ENCODE measurements at regions not wholly inside any gene's neighbourhood (a gene's known extent, or its start where the extent isn't known, plus 50 kb on each side); places are given as distances from the start of the nearest gene placed in this dataset.

- TF ChIP-seq CTCF (conservative IDR thresholded peaks at IDR 0.05; ENCODE audit: low read depth in 2 of 2), result no peak
- no peak for TF ChIP-seq CREB1 (CRISPR knock-in tag; IDR thresholded peaks at IDR 0.05; ENCODE audit: low read depth)
- no peak for TF ChIP-seq REST (IDR thresholded peaks at IDR 0.05; ENCODE audit: unreplicated experiment)
- TF ChIP-seq EZH2 (IDR thresholded peaks at IDR 0.05; ENCODE audit: low read depth, unreplicated experiment), result no peak
- no peak for TF ChIP-seq POLR2AphosphoS5 (IDR thresholded peaks at IDR 0.05; ENCODE audit: low read depth)
- no peak for TF ChIP-seq EZH2phosphoT487 (IDR thresholded peaks at IDR 0.05; ENCODE audit: unreplicated experiment)
- no peak for TF ChIP-seq ETS1 (IDR thresholded peaks at IDR 0.05)
These were observed 280.9 kb upstream of the PRKX start for GRCh38 chrX:3994315-3994714.
